ENCODE measurements at regions not wholly inside any gene's neighbourhood (a gene's known extent, or its start where the extent isn't known, plus 50 kb on each side); places are given as distances from the start of the nearest gene placed in this dataset.
A peak's percentile ranks its signal among the peaks of the same experiment; 100 is the strongest.
"Not testable (repeated sequence)": the region's sequence is repeated elsewhere in the genome, so short reads cannot be mapped to it uniquely, and the experiment has no call there.

- not testable (repeated sequence) for DNase-seq
Measured at GRCh38 chr2:97431169-97431725, 158.4 kb downstream of the ANKRD36B start.

GRCh38 chr2:97422376-97422775 is 167.3 kb downstream of the ANKRD36B start:
- not testable (repeated sequence) for DNase-seq

GRCh38 chr2:97406340-97406739 is 183.3 kb downstream of the ANKRD36B start:
- not testable (repeated sequence) for DNase-seq

- not testable (repeated sequence) for DNase-seq
Measured at GRCh38 chr2:97405172-97405737, 184.4 kb downstream of the ANKRD36B start.

- not testable (repeated sequence) for DNase-seq
Measured at GRCh38 chr2:97402678-97403077, 187.0 kb downstream of the ANKRD36B start.

GRCh38 chr2:97395691-97396090 is 194.0 kb downstream of the ANKRD36B start:
- DNase-seq: not testable (repeated sequence)

- DNase-seq: not testable (repeated sequence)
Measured at GRCh38 chr2:97385803-97386202, 203.9 kb downstream of the ANKRD36B start.

GRCh38 chr2:97375913-97376312 is 213.8 kb downstream of the ANKRD36B start:
- not testable (repeated sequence) for DNase-seq

- not testable (repeated sequence) for DNase-seq
Measured at GRCh38 chr2:97374426-97374825, 215.3 kb downstream of the ANKRD36B start.

GRCh38 chr2:97363159-97363558 is 226.5 kb downstream of the ANKRD36B start:
- DNase-seq: not testable (repeated sequence)

GRCh38 chr2:97359861-97360584 is 229.7 kb downstream of the ANKRD36B start:
- no peak for DNase-seq

- no peak for DNase-seq
Measured at GRCh38 chr2:97355887-97356286, 233.8 kb downstream of the ANKRD36B start.

- DNase-seq: no peak
Measured at GRCh38 chr2:97355176-97355575, 234.5 kb downstream of the ANKRD36B start.

GRCh38 chr2:97354576-97354975 is 235.1 kb downstream of the ANKRD36B start:
- peak; percentile 38 for DNase-seq

GRCh38 chr2:97348841-97349240 is 235.9 kb downstream of the ANKRD36 start:
- DNase-seq: no peak

GRCh38 chr2:97348265-97348664 is 235.3 kb downstream of the ANKRD36 start:
- DNase-seq: peak; percentile 45

- DNase-seq: not testable (repeated sequence)
Measured at GRCh38 chr2:97344937-97345336, 232.0 kb downstream of the ANKRD36 start.

- DNase-seq: not testable (repeated sequence)
Measured at GRCh38 chr2:97333674-97334073, 220.7 kb downstream of the ANKRD36 start.

- DNase-seq: not testable (repeated sequence)
Measured at GRCh38 chr2:97332184-97332583, 219.2 kb downstream of the ANKRD36 start.

GRCh38 chr2:97321936-97322713 is 209.2 kb downstream of the ANKRD36 start:
- DNase-seq: not testable (repeated sequence)

- DNase-seq: not testable (repeated sequence)
Measured at GRCh38 chr2:97315358-97315757, 202.4 kb downstream of the ANKRD36 start.

GRCh38 chr2:97312426-97312825 is 199.5 kb downstream of the ANKRD36 start:
- DNase-seq: not testable (repeated sequence)

- not testable (repeated sequence) for DNase-seq
Measured at GRCh38 chr2:97305426-97305825, 192.5 kb downstream of the ANKRD36 start.
